ENCODE measurements at regions not wholly inside any gene's neighbourhood (a gene's known extent, or its start where the extent isn't known, plus 50 kb on each side); places are given as distances from the start of the nearest gene placed in this dataset.

GRCh38 chr2:39860538-39860937 is 81.5 kb upstream of the THUMPD2 start:
- in situ Hi-C loops (cut with MboI; ENCODE audit: low pct_unique_long_range_greater_than_20kb, low sequenced_read_pairs, unreplicated experiment) = no loop called here
- DNase-seq (ENCODE audit: low spot score) = no peak
- TF ChIP-seq CTCF (IDR thresholded peaks at IDR 0.05; ENCODE audit: extremely low read depth, insufficient read depth, missing control alignments) = no peak

- no peak for DNase-seq (ENCODE audit: low spot score)
- in situ Hi-C loops (cut with MboI; ENCODE audit: low pct_unique_long_range_greater_than_20kb, low sequenced_read_pairs, unreplicated experiment) = no loop called here
These were observed 79.6 kb upstream of the THUMPD2 start for GRCh38 chr2:39858677-39859076.

GRCh38 chr2:39855856-39856255 is 76.8 kb upstream of the THUMPD2 start:
- no peak for TF ChIP-seq CTCF (IDR thresholded peaks at IDR 0.05; ENCODE audit: extremely low read depth, insufficient read depth, missing control alignments)
- in situ Hi-C loops (cut with MboI; ENCODE audit: low pct_unique_long_range_greater_than_20kb, low sequenced_read_pairs, unreplicated experiment) = no loop called here
- no peak for DNase-seq (ENCODE audit: low spot score)

More at GRCh38 chr2:39858677-39859076, 79.6 kb upstream of the THUMPD2 start:
- TF ChIP-seq CTCF (IDR thresholded peaks at IDR 0.05; ENCODE audit: extremely low read depth, insufficient read depth, missing control alignments) = no peak

GRCh38 chr2:39854771-39855170 is 75.7 kb upstream of the THUMPD2 start:
- DNase-seq (ENCODE audit: low spot score) = no peak
- TF ChIP-seq CTCF (IDR thresholded peaks at IDR 0.05; ENCODE audit: extremely low read depth, insufficient read depth, missing control alignments) = no peak
- in situ Hi-C loops (cut with MboI; ENCODE audit: low pct_unique_long_range_greater_than_20kb, low sequenced_read_pairs, unreplicated experiment) = no loop called here

GRCh38 chr2:39852831-39853230 is 73.8 kb upstream of the THUMPD2 start:
- no peak for DNase-seq (ENCODE audit: low spot score)
- no peak for TF ChIP-seq CTCF (IDR thresholded peaks at IDR 0.05; ENCODE audit: extremely low read depth, insufficient read depth, missing control alignments)
- in situ Hi-C loops (cut with MboI; ENCODE audit: low pct_unique_long_range_greater_than_20kb, low sequenced_read_pairs, unreplicated experiment) = no loop called here

- no peak for DNase-seq (ENCODE audit: low spot score)
- in situ Hi-C loops (cut with MboI; ENCODE audit: low pct_unique_long_range_greater_than_20kb, low sequenced_read_pairs, unreplicated experiment) = no loop called here
- TF ChIP-seq CTCF (IDR thresholded peaks at IDR 0.05; ENCODE audit: extremely low read depth, insufficient read depth, missing control alignments) = no peak
These were observed 72.6 kb upstream of the THUMPD2 start for GRCh38 chr2:39851651-39852110.

- no peak for TF ChIP-seq CTCF (IDR thresholded peaks at IDR 0.05; ENCODE audit: extremely low read depth, insufficient read depth, missing control alignments)
- no peak for DNase-seq (ENCODE audit: low spot score)
- in situ Hi-C loops (cut with MboI; ENCODE audit: low pct_unique_long_range_greater_than_20kb, low sequenced_read_pairs, unreplicated experiment) = no loop called here
These were observed 72.2 kb upstream of the THUMPD2 start for GRCh38 chr2:39851251-39851650.
